ENCODE measurements at regions not wholly inside any gene's neighbourhood (a gene's known extent, or its start where the extent isn't known, plus 50 kb on each side); places are given as distances from the start of the nearest gene placed in this dataset.
"Not testable (repeated sequence)": the region's sequence is repeated elsewhere in the genome, so short reads cannot be mapped to it uniquely, and the experiment has no call there.

- in situ Hi-C loops (cut with HindIII; ENCODE audit: low sequenced_read_pairs) = no loop called here
Measured at GRCh38 chr3:162367429-162368260, 871.0 kb downstream of the OTOL1 start.

- in situ Hi-C loops (cut with HindIII; ENCODE audit: low sequenced_read_pairs) = no loop called here
Measured at GRCh38 chr3:162368417-162368816, 871.8 kb downstream of the OTOL1 start.

DNA sequence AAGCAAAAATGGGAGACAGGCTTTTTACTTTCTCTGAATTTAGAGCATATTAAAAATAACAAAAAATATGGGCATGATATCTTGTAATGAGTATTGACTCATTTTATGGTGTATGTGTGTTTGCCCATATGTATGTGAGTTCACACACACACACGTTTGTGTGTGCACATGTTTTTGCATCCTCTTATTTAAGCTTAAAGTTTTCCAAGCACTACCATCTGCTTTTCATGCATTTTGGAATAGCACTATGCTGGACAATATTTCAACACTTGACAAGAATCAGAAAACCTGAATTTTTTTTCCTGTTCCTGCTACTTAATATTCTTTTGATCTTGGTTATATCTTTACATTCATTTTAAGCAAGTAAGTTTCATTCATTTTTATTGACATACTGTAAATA is 872.7 kb downstream of the OTOL1 start:
- in situ Hi-C loops (cut with HindIII; ENCODE audit: low sequenced_read_pairs) = no loop called here

- in situ Hi-C loops (cut with HindIII; ENCODE audit: low sequenced_read_pairs) = no loop called here
Measured at GRCh38 chr3:162370141-162370540, 873.5 kb downstream of the OTOL1 start.

DNA sequence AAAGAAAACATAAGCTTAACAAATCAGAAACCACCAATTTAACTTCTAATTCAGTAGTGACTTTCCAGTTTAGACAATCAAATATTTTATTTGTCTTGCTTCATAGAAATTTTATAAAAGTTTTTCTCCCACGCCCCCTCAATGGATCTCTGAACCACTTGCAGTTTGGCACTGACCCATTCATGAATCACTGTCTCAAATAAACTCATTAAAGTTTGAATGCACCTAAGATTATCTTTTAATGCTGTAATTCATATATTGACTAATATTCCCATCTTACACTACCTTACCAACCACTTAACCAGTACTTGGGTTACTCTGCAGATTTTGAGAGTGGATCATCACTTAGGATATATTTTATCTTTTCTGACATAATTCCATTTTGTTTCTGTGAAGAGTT is 880.2 kb downstream of the OTOL1 start:
- in situ Hi-C loops (cut with HindIII; ENCODE audit: low sequenced_read_pairs) = no loop called here

- in situ Hi-C loops (cut with HindIII; ENCODE audit: low sequenced_read_pairs) = no loop called here
Measured at GRCh38 chr3:162377608-162378007, 881.0 kb downstream of the OTOL1 start.

- in situ Hi-C loops (cut with HindIII; ENCODE audit: low sequenced_read_pairs) = no loop called here
Measured at GRCh38 chr3:162385387-162385786, 888.8 kb downstream of the OTOL1 start.

GRCh38 chr3:162390891-162391290 is 894.3 kb downstream of the OTOL1 start:
- in situ Hi-C loops (cut with HindIII; ENCODE audit: low sequenced_read_pairs) = no loop called here

GRCh38 chr3:162391301-162391700 is 894.7 kb downstream of the OTOL1 start:
- in situ Hi-C loops (cut with HindIII; ENCODE audit: low sequenced_read_pairs) = no loop called here

DNA sequence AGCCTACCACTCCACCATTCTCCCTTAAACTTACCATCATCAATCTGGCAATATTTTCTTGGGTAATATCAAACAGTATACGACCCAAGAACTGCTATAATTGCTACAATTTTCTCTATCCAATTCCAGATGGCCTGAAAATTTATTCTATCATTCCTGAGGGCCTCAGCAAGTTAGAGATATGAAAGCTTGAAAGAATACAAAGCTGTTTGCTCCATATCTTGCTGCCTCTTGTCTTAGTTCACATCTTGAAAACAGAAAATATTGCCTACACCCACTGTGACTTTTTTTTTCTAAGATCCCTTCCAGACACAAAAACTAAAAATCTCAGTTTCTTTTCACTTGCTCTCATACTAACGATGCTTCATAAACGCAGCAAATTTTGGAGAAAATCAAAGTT is 898.9 kb downstream of the OTOL1 start:
- in situ Hi-C loops (cut with HindIII; ENCODE audit: low sequenced_read_pairs) = no loop called here

DNA sequence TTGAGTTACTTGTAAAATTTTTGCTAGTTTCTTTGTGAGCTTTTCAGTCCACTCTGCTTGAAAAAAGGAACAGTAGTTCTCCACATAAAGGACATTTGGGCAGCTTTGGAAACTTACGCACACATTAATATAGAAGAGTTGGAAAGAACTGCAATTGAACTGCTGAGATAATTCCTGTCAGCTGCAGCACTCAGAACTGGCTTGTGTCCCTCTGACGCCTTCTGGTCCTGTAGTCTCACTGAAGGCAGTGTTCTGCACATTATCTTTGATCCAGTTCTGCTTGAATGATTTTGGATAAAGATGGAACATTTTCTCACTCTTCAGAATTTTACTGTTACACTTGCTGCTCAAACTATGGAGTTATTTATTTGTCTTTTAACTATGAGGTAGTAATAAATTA is 901.9 kb downstream of the OTOL1 start:
- in situ Hi-C loops (cut with HindIII; ENCODE audit: low sequenced_read_pairs) = no loop called here

- in situ Hi-C loops (cut with HindIII; ENCODE audit: low sequenced_read_pairs) = no loop called here
Measured at GRCh38 chr3:162400697-162401096, 904.1 kb downstream of the OTOL1 start.

DNA sequence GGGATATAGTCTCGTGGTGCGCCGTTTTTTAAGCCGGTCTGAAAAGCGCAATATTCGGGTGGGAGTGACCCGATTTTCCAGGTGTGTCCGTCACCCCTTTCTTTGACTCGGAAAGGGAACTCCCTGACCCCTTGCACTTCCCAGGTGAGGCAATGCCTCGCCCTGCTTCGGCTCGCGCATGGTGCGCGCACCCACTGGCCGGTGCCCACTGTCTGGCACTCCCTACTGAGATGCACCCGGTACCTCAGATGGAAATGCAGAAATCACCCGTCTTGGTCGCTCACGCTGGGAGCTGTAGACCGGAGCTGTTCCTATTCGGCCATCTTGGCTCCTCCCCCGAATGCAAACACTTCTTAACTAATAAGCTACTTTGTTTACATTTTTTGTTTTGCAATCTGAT is 914.9 kb downstream of the OTOL1 start:
- in situ Hi-C loops (cut with HindIII; ENCODE audit: low sequenced_read_pairs) = not testable (repeated sequence)

DNA sequence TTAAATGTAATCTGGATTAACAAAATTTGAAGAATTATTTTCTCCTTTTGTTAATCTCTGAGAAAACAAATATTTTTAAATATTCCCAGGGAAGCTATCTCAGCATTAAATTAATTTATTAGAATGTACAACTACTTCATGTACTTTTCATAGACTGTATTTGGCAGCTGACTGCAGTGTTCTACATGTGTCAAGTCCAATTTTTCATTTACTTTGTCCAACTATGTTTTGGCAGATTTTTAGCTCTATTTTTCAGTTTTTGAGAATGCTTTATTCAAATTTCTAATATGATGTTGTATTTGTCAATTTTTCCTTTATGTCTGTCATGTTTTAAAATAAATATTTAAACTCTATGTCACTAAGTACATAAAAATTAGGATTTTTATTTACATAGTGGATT is 925.1 kb downstream of the OTOL1 start:
- in situ Hi-C loops (cut with HindIII; ENCODE audit: low sequenced_read_pairs) = no loop called here

GRCh38 chr3:162428192-162428591 is 931.6 kb downstream of the OTOL1 start:
- in situ Hi-C loops (cut with HindIII; ENCODE audit: low sequenced_read_pairs) = no loop called here

DNA sequence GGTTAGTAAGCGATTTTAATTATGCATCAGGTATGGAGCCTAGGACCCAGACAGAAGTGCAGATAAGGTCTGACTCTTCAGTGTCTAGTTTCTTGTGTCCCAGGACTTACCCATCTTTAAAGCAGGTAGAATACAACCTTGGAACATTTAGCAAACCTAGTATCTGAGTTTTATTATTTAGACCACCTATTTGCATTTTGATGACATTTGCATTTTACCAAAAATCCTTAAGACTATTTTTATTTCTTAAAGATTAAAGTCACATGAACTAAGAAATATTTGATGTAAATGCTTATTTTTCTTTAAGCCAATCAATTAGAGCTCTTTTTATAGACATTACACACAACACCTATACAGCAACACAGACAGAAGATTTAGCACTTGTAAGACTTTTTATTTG is 939.1 kb downstream of the OTOL1 start:
- in situ Hi-C loops (cut with HindIII; ENCODE audit: low sequenced_read_pairs) = no loop called here

- in situ Hi-C loops (cut with HindIII; ENCODE audit: low sequenced_read_pairs) = no loop called here
Measured at GRCh38 chr3:162436826-162437225, 940.2 kb downstream of the OTOL1 start.

DNA sequence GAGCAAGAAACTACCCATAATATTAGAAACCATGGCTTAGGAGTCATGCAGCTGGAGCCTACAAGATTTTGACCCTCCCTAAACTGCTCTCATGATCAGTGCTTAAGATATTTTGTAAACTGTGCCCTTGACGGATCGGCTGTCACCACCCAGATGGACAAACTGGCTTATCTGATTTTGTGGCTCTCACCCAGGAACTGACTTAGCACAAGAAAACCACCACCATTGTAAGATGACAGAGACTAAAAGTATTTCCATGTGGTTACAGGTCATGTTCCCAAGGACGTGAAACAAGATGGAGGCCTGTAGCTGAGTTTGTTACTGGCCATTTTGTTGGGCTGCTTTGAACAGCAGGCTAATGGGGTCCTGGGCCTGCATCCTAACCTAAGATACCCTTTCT is 940.9 kb downstream of the OTOL1 start:
- in situ Hi-C loops (cut with HindIII; ENCODE audit: low sequenced_read_pairs) = no loop called here

DNA sequence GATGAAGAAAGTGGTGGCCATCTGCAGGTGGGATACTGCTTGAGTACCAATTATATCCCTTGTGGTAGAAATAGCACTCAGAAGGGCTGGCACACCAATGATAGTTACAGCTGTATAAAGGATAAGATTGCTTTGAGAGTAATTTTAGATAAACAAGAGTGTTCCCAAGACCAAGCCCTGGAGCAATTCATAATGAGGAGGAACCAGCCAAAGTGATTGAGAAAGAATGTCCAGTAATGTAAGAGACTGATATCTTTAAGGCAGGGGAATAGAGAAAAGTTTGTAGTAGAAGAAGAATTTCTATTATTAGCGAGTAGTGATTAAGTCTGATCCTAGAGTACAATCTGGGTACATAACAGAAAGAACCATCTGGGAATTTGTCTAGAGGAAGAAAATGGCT is 945.1 kb downstream of the OTOL1 start:
- in situ Hi-C loops (cut with HindIII; ENCODE audit: low sequenced_read_pairs) = no loop called here

- in situ Hi-C loops (cut with HindIII; ENCODE audit: low sequenced_read_pairs) = no loop called here
Measured at GRCh38 chr3:162443376-162443775, 946.8 kb downstream of the OTOL1 start.

DNA sequence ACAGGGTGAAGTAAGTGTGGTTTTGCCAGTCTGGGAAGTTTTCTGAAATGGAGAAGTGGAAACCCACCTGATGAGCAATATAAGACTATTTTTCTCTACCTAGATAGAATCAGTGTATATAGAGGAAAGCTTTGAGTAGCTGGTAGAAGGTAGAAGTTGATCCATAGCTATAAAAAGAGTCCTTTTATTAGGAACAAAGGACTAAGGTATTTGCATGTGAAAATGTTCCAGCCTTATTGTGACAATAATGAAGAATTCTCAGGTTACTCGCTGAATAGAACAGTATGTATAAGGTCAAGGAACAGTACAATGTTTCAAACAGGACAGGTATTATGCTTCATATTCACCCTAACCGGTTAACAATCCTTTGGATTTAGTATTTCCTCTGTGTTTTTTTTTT is 972.2 kb downstream of the OTOL1 start:
- in situ Hi-C loops (cut with HindIII; ENCODE audit: low sequenced_read_pairs) = no loop called here

DNA sequence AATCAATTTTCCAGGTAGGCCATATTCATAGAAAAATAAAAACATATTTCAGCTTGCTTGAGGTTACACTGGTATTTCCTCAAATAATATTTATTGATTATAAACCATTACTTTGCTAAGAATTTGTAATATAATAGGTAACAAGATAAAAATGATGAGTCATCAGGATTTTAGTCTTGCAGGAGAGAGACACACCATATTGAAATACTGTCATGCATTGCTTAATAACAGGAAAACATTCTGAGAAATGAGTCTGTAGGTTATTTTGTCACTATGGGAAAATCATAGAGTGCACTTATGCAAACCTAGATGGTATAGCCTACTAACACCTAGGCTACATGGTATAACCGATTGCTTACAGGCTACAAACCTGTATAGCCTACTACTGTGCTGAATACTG is 990.5 kb downstream of the OTOL1 start:
- in situ Hi-C loops (cut with HindIII; ENCODE audit: low sequenced_read_pairs) = no loop called here

DNA sequence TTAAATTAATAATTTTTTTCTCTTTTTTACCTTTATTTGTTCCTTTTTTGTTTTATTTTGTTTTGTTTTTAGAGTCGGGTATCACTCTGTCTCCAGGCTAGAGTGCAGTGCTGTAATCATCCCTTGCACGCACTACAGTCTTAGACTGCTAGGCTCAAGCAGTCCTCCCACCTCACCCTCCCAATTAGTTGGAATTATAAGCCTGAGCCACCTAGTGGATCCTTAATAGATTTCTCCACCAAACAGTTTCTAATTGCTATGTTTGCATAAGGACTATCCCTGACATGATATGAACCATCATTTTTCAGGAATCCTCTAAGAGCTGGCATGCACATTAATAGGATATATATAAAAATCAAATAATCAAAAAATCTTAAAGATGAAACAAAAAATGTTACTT is 993.2 kb downstream of the OTOL1 start:
- in situ Hi-C loops (cut with HindIII; ENCODE audit: low sequenced_read_pairs) = no loop called here

Data from DLD1 (cell line).